ENCODE measurements at regions not wholly inside any gene's neighbourhood (a gene's known extent, or its start where the extent isn't known, plus 50 kb on each side); places are given as distances from the start of the nearest gene placed in this dataset.
"Not testable (repeated sequence)": the region's sequence is repeated elsewhere in the genome, so short reads cannot be mapped to it uniquely, and the experiment has no call there.

GRCh38 chr6:15017803-15018202 is 228.1 kb upstream of the JARID2 start:
- no peak for DNase-seq

- DNase-seq, result no peak
Measured at GRCh38 chr6:15020119-15020770, 225.6 kb upstream of the JARID2 start.

GRCh38 chr6:15021074-15021473 is 224.8 kb upstream of the JARID2 start:
- no peak for DNase-seq

GRCh38 chr6:15023018-15023417 is 222.9 kb upstream of the JARID2 start:
- DNase-seq, result not testable (repeated sequence)

- no peak for DNase-seq
Measured at GRCh38 chr6:15023448-15023847, 222.4 kb upstream of the JARID2 start.

GRCh38 chr6:15025446-15025845 is 220.4 kb upstream of the JARID2 start:
- no peak for DNase-seq

GRCh38 chr6:15026832-15027231 is 219.0 kb upstream of the JARID2 start:
- no peak for DNase-seq

GRCh38 chr6:15027472-15027871 is 218.4 kb upstream of the JARID2 start:
- no peak for DNase-seq

GRCh38 chr6:15032015-15032414 is 213.9 kb upstream of the JARID2 start:
- no peak for DNase-seq

- no peak for DNase-seq
Measured at GRCh38 chr6:15033850-15034203, 212.0 kb upstream of the JARID2 start.

- no peak for DNase-seq
Measured at GRCh38 chr6:15036690-15037245, 209.1 kb upstream of the JARID2 start.

- DNase-seq, result no peak
Measured at GRCh38 chr6:15037253-15037652, 208.6 kb upstream of the JARID2 start.

GRCh38 chr6:15038013-15038791 is 207.7 kb upstream of the JARID2 start:
- DNase-seq, result no peak

GRCh38 chr6:15039136-15039535 is 206.7 kb upstream of the JARID2 start:
- no peak for DNase-seq

GRCh38 chr6:15042938-15043337 is 202.9 kb upstream of the JARID2 start:
- no peak for DNase-seq

GRCh38 chr6:15044146-15044882 is 201.6 kb upstream of the JARID2 start:
- no peak for DNase-seq

- no peak for DNase-seq
Measured at GRCh38 chr6:15044948-15045347, 200.9 kb upstream of the JARID2 start.

GRCh38 chr6:15046751-15047150 is 199.1 kb upstream of the JARID2 start:
- DNase-seq, result no peak

- DNase-seq, result no peak
Measured at GRCh38 chr6:15048367-15048766, 197.5 kb upstream of the JARID2 start.

GRCh38 chr6:15058200-15059061 is 187.4 kb upstream of the JARID2 start:
- no peak for DNase-seq

GRCh38 chr6:15061180-15061641 is 184.7 kb upstream of the JARID2 start:
- DNase-seq, result no peak

- no peak for DNase-seq
Measured at GRCh38 chr6:15061908-15062515, 183.9 kb upstream of the JARID2 start.
